ENCODE measurements at regions not wholly inside any gene's neighbourhood (a gene's known extent, or its start where the extent isn't known, plus 50 kb on each side); places are given as distances from the start of the nearest gene placed in this dataset.

- Histone ChIP-seq H3K27ac (ENCODE audit: insufficient read depth, low read depth, low read length, poor library complexity, severe bottlenecking) (no peak overlapping the region), H3K4me3 (ENCODE audit: insufficient read depth, low read depth, low read length) (no peak overlapping the region), H3K27me3 (ENCODE audit: control insufficient read depth, insufficient read depth, low read length, poor library complexity, severe bottlenecking) (no peaks in the 10 kb centered on the region), H3K36me3 (ENCODE audit: control insufficient read depth, insufficient read depth, low read length) (no peaks in the 10 kb centered on the region), H3K4me1 (ENCODE audit: control insufficient read depth, insufficient read depth, low read length) (peaks cover 10% of the 10 kb centered on the region), H3K9me3 (ENCODE audit: control insufficient read depth, low read length) (no peaks in the 10 kb centered on the region)
- WGBS, 2 experiments: 95 to 100% methylated on average over 2 of the region's 2 CpGs
Observed at GRCh38 chr20:22492497-22492896, 91.9 kb downstream of the FOXA2 start.

- H3K27ac ChIP-seq (ENCODE audit: insufficient read depth, low read depth, low read length, poor library complexity, severe bottlenecking): no peak overlapping the region
- H3K4me3 ChIP-seq (ENCODE audit: insufficient read depth, low read depth, low read length): no peak overlapping the region
- no peaks in the 10 kb centered on the region for H3K36me3 ChIP-seq (ENCODE audit: control insufficient read depth, insufficient read depth, low read length)
- peaks cover 10% of the 10 kb centered on the region for H3K4me1 ChIP-seq (ENCODE audit: control insufficient read depth, insufficient read depth, low read length)
- no peaks in the 10 kb centered on the region for H3K27me3 ChIP-seq (ENCODE audit: control insufficient read depth, insufficient read depth, low read length, poor library complexity, severe bottlenecking)
- WGBS, 2 experiments: 68 to 73% methylated on average over 3 of the region's 3 CpGs
- H3K9me3 ChIP-seq (ENCODE audit: control insufficient read depth, low read length): no peaks in the 10 kb centered on the region
Observed at GRCh38 chr20:22491194-22491505, 93.2 kb downstream of the FOXA2 start.

GRCh38 chr20:22490287-22491193 is 93.8 kb downstream of the FOXA2 start:
- H3K4me3 ChIP-seq (ENCODE audit: insufficient read depth, low read depth, low read length): no peak overlapping the region

GRCh38 chr20:22489626-22490286 is 94.6 kb downstream of the FOXA2 start:
- Histone ChIP-seq H3K4me3 (ENCODE audit: insufficient read depth, low read depth, low read length) (no peak overlapping the region), H3K36me3 (ENCODE audit: control insufficient read depth, insufficient read depth, low read length) (no peaks in the 10 kb centered on the region), H3K4me1 (ENCODE audit: control insufficient read depth, insufficient read depth, low read length) (peaks cover 10% of the 10 kb centered on the region), H3K27ac (ENCODE audit: insufficient read depth, low read depth, low read length, poor library complexity, severe bottlenecking) (no peak overlapping the region), H3K9me3 (ENCODE audit: control insufficient read depth, low read length) (no peaks in the 10 kb centered on the region), H3K27me3 (ENCODE audit: control insufficient read depth, insufficient read depth, low read length, poor library complexity, severe bottlenecking) (no peaks in the 10 kb centered on the region)
- 95% methylated on average over 9 to 11 of the region's 11 CpGs for WGBS, 2 experiments

More at GRCh38 chr20:22490287-22491193, 93.8 kb downstream of the FOXA2 start:
- no peaks in the 10 kb centered on the region for H3K9me3 ChIP-seq (ENCODE audit: control insufficient read depth, low read length)
- peaks cover 10% of the 10 kb centered on the region for H3K4me1 ChIP-seq (ENCODE audit: control insufficient read depth, insufficient read depth, low read length)
- no peaks in the 10 kb centered on the region for H3K36me3 ChIP-seq (ENCODE audit: control insufficient read depth, insufficient read depth, low read length)
- no peak overlapping the region for H3K27ac ChIP-seq (ENCODE audit: insufficient read depth, low read depth, low read length, poor library complexity, severe bottlenecking)
- 65 to 66% methylated on average over 23 of the region's 23 CpGs for WGBS, 2 experiments
- no peaks in the 10 kb centered on the region for H3K27me3 ChIP-seq (ENCODE audit: control insufficient read depth, insufficient read depth, low read length, poor library complexity, severe bottlenecking)

GRCh38 chr20:22480336-22480735 is 104.0 kb downstream of the FOXA2 start:
- no peaks in the 10 kb centered on the region for H3K4me1 ChIP-seq (ENCODE audit: control insufficient read depth, insufficient read depth, low read length)
- 87 to 91% methylated on average over 4 of the region's 4 CpGs for WGBS, 2 experiments

GRCh38 chr20:22475662-22476061 is 108.7 kb downstream of the FOXA2 start:
- Histone ChIP-seq H3K27ac (ENCODE audit: insufficient read depth, low read depth, low read length, poor library complexity, severe bottlenecking) (no peak overlapping the region), H3K9me3 (ENCODE audit: control insufficient read depth, low read length) (no peaks in the 10 kb centered on the region), H3K4me1 (ENCODE audit: control insufficient read depth, insufficient read depth, low read length) (no peaks in the 10 kb centered on the region), H3K27me3 (ENCODE audit: control insufficient read depth, insufficient read depth, low read length, poor library complexity, severe bottlenecking) (no peaks in the 10 kb centered on the region), H3K4me3 (ENCODE audit: insufficient read depth, low read depth, low read length) (no peak overlapping the region), H3K36me3 (ENCODE audit: control insufficient read depth, insufficient read depth, low read length) (no peaks in the 10 kb centered on the region)
- 88 to 97% methylated on average over 1 of the region's 1 CpG for WGBS, 2 experiments

More at GRCh38 chr20:22480336-22480735, 104.0 kb downstream of the FOXA2 start:
- Histone ChIP-seq H3K27ac (ENCODE audit: insufficient read depth, low read depth, low read length, poor library complexity, severe bottlenecking) (no peak overlapping the region), H3K27me3 (ENCODE audit: control insufficient read depth, insufficient read depth, low read length, poor library complexity, severe bottlenecking) (no peaks in the 10 kb centered on the region), H3K9me3 (ENCODE audit: control insufficient read depth, low read length) (no peaks in the 10 kb centered on the region), H3K4me3 (ENCODE audit: insufficient read depth, low read depth, low read length) (no peak overlapping the region), H3K36me3 (ENCODE audit: control insufficient read depth, insufficient read depth, low read length) (no peaks in the 10 kb centered on the region)

- 71 to 92% methylated on average over 3 of the region's 3 CpGs for WGBS, 2 experiments
- no peaks in the 10 kb centered on the region for H3K36me3 ChIP-seq (ENCODE audit: control insufficient read depth, insufficient read depth, low read length)
- no peaks in the 10 kb centered on the region for H3K9me3 ChIP-seq (ENCODE audit: control insufficient read depth, low read length)
Observed at GRCh38 chr20:22474224-22474623, 110.1 kb downstream of the FOXA2 start.

GRCh38 chr20:22473293-22473692 is 111.1 kb downstream of the FOXA2 start:
- Histone ChIP-seq H3K4me1 (ENCODE audit: control insufficient read depth, insufficient read depth, low read length) (no peaks in the 10 kb centered on the region), H3K9me3 (ENCODE audit: control insufficient read depth, low read length) (no peaks in the 10 kb centered on the region), H3K4me3 (ENCODE audit: insufficient read depth, low read depth, low read length) (no peak overlapping the region), H3K27ac (ENCODE audit: insufficient read depth, low read depth, low read length, poor library complexity, severe bottlenecking) (no peak overlapping the region), H3K36me3 (ENCODE audit: control insufficient read depth, insufficient read depth, low read length) (no peaks in the 10 kb centered on the region), H3K27me3 (ENCODE audit: control insufficient read depth, insufficient read depth, low read length, poor library complexity, severe bottlenecking) (no peaks in the 10 kb centered on the region)
- WGBS, 2 experiments: 85 to 89% methylated on average over 2 of the region's 2 CpGs

More at GRCh38 chr20:22474224-22474623, 110.1 kb downstream of the FOXA2 start:
- Histone ChIP-seq H3K4me3 (ENCODE audit: insufficient read depth, low read depth, low read length) (no peak overlapping the region), H3K27ac (ENCODE audit: insufficient read depth, low read depth, low read length, poor library complexity, severe bottlenecking) (no peak overlapping the region), H3K4me1 (ENCODE audit: control insufficient read depth, insufficient read depth, low read length) (no peaks in the 10 kb centered on the region), H3K27me3 (ENCODE audit: control insufficient read depth, insufficient read depth, low read length, poor library complexity, severe bottlenecking) (no peaks in the 10 kb centered on the region)

GRCh38 chr20:22472447-22473100 is 111.8 kb downstream of the FOXA2 start:
- H3K27me3 ChIP-seq (ENCODE audit: control insufficient read depth, insufficient read depth, low read length, poor library complexity, severe bottlenecking): no peaks in the 10 kb centered on the region
- H3K4me3 ChIP-seq (ENCODE audit: insufficient read depth, low read depth, low read length): no peak overlapping the region
- H3K27ac ChIP-seq (ENCODE audit: insufficient read depth, low read depth, low read length, poor library complexity, severe bottlenecking): no peak overlapping the region
- H3K36me3 ChIP-seq (ENCODE audit: control insufficient read depth, insufficient read depth, low read length): no peaks in the 10 kb centered on the region
- no peaks in the 10 kb centered on the region for H3K9me3 ChIP-seq (ENCODE audit: control insufficient read depth, low read length)
- WGBS, 2 experiments: 89 to 92% methylated on average over 20 of the region's 20 CpGs
- H3K4me1 ChIP-seq (ENCODE audit: control insufficient read depth, insufficient read depth, low read length): no peaks in the 10 kb centered on the region

Data from ectodermal cell (in vitro differentiated cells).